Keratinocyte (primary cell): ENCODE measurements at regions not wholly inside any gene's neighbourhood (a gene's known extent, or its start where the extent isn't known, plus 50 kb on each side); places are given as distances from the start of the nearest gene placed in this dataset.

Source experiments
- DNase-seq: peaks from one replicate; pipeline ENCODE4 v3.0.0-alpha.2; 2011; ENCODE audit warnings: low read depth, missing footprints, low spot score
- FAIRE-seq: peaks from 2 replicates; lab custom pipeline; 2011; peaks lifted over from hg19 to GRCh38; lab: Jason Lieb, UNC
- H2AFZ ChIP-seq: 2 replicates; pipeline ENCODE4 v1.6.0; 2012; ENCODE audit warnings: low read length, control low read depth, inconsistent platforms; ENCODE audit not compliant: control insufficient read depth
- H3K27ac ChIP-seq: 2 replicates; pipeline ENCODE4 v1.5.1; 2011; ENCODE audit warnings: low read length; ENCODE audit not compliant: control insufficient read depth, insufficient read depth
- H3K27me3 ChIP-seq: 3 replicates; pipeline ENCODE4 v1.6.0; 2011; ENCODE audit warnings: low read length; ENCODE audit not compliant: control insufficient read depth, insufficient read depth; ENCODE audit errors: extremely low read depth
- H3K36me3 ChIP-seq, 2 experiments: 2 replicates in 1 of 2; 3 replicates in 1 of 2; pipeline ENCODE4 v1.5.1; 2011; ENCODE audit warnings: low read length in 2 of 2, mild to moderate bottlenecking in 1 of 2; ENCODE audit not compliant: control insufficient read depth in 2 of 2, insufficient read depth in 2 of 2; ENCODE audit errors: extremely low read depth in 1 of 2
- H3K4me1 ChIP-seq: 3 replicates; pipeline ENCODE4 v1.5.1; 2011; ENCODE audit warnings: low read length; ENCODE audit not compliant: control insufficient read depth, insufficient read depth; ENCODE audit errors: extremely low read depth
- H3K4me2 ChIP-seq: 3 replicates; pipeline ENCODE4 v1.6.0; 2011; ENCODE audit warnings: low read depth, low read length; ENCODE audit not compliant: control insufficient read depth, insufficient read depth; ENCODE audit errors: extremely low read depth
- H3K4me3 ChIP-seq, 3 experiments: fragments of 200-600 bp in 1 of 3; sonication (generic) in 1 of 3; 2 replicates in 2 of 3; 3 replicates in 1 of 3; pipeline ENCODE4 v1.5.1; 2011 to 2016; ENCODE audit warnings: low read length in 3 of 3, mild to moderate bottlenecking in 3 of 3, control low read depth in 2 of 3, inconsistent platforms in 1 of 3, low read depth in 1 of 3, mixed read lengths in 1 of 3, mixed run types in 1 of 3, moderate library complexity in 1 of 3; ENCODE audit not compliant: control insufficient read depth in 2 of 3, insufficient read depth in 2 of 3; ENCODE audit errors: extremely low read depth in 1 of 3
- H3K79me2 ChIP-seq: 2 replicates; pipeline ENCODE4 v1.6.0; 2012; ENCODE audit warnings: low read length; ENCODE audit not compliant: control insufficient read depth, insufficient read depth
- H3K9ac ChIP-seq: 3 replicates; pipeline ENCODE4 v1.6.0; 2011; ENCODE audit warnings: low read length; ENCODE audit not compliant: control insufficient read depth, insufficient read depth; ENCODE audit errors: extremely low read depth
- H3K9me1 ChIP-seq: 3 replicates; pipeline ENCODE4 v1.6.0; 2011; ENCODE audit warnings: low read length; ENCODE audit not compliant: control insufficient read depth, insufficient read depth; ENCODE audit errors: extremely low read depth
- H3K9me3 ChIP-seq: 2 replicates; pipeline ENCODE4 v1.5.1; 2012; ENCODE audit warnings: low read depth, low read length; ENCODE audit not compliant: control insufficient read depth
- H4K20me1 ChIP-seq: 3 replicates; pipeline ENCODE4 v1.6.0; 2011; ENCODE audit warnings: low read length; ENCODE audit not compliant: control insufficient read depth, insufficient read depth; ENCODE audit errors: extremely low read depth
- CTCF ChIP-seq, 3 experiments: IDR thresholded peaks in 1 of 3; conservative IDR thresholded peaks in 1 of 3; optimal IDR thresholded peaks in 1 of 3; 2 replicates in 2 of 3; 3 replicates in 1 of 3; pipeline versions ENCODE3 to v1.5.1; 2011; ENCODE audit warnings: low read length in 3 of 3, mild to moderate bottlenecking in 3 of 3, moderate library complexity in 2 of 3, control low read depth in 1 of 3, inconsistent platforms in 1 of 3; ENCODE audit not compliant: insufficient read depth in 2 of 3; ENCODE audit errors: extremely low read depth in 1 of 3
- EZH2 ChIP-seq: IDR thresholded peaks from one replicate; pipeline ENCODE4 v1.6.1; 2012; ENCODE audit warnings: inconsistent platforms, mild to moderate bottlenecking, low read length, moderate library complexity
- dilution Hi-C: fragments of 300-500 bp; cut with MboI; formaldehyde crosslinking; loops from one replicate; pipeline ENCODE4 v1.7.0; 2020; ENCODE audit warnings: low sequenced_read_pairs; ENCODE audit not compliant: extremely low pct_ligation_motif_present

GRCh38 chr14:29489911-29490425, 437.7 kb downstream of the PRKD1 start:
- FAIRE-seq (no peak), DNase-seq (no peak)
- Histone ChIP-seq H3K79me2 (no peaks in the 10 kb centered on the region), H3K27me3 (no peaks in the 10 kb centered on the region), H3K4me2 (no peak overlapping the region), H2AFZ (no peak overlapping the region), H3K9me3 (no peaks in the 10 kb centered on the region), H3K4me3 (no peak overlapping the region), H3K27ac (no peak overlapping the region), H3K9me1 (no peaks in the 10 kb centered on the region), H3K4me1 (no peaks in the 10 kb centered on the region), H4K20me1 (no peaks in the 10 kb centered on the region), H3K36me3 (no peaks in the 10 kb centered on the region), H3K9ac (no peak overlapping the region)
- TF ChIP-seq EZH2 (no peak), CTCF (optimal IDR thresholded peaks at IDR 0.05 in 1 of 3, IDR thresholded peaks at IDR 0.05 in 1 of 3, conservative IDR thresholded peaks at IDR 0.05 in 1 of 3; ENCODE audit: extremely low read depth in 1 of 3, insufficient read depth in 2 of 3, low read length in 3 of 3) (no peak)
- dilution Hi-C loops, result no loop called here

GRCh38 chr14:29493849-29494248, 433.8 kb downstream of the PRKD1 start:
- Histone ChIP-seq H3K4me2 (no peak overlapping the region), H3K79me2 (no peaks in the 10 kb centered on the region), H3K4me3 (no peak overlapping the region), H2AFZ (no peak overlapping the region), H4K20me1 (no peaks in the 10 kb centered on the region), H3K4me1 (no peaks in the 10 kb centered on the region), H3K27ac (no peak overlapping the region), H3K9me3 (no peaks in the 10 kb centered on the region), H3K36me3 (no peaks in the 10 kb centered on the region), H3K9ac (no peak overlapping the region), H3K9me1 (no peaks in the 10 kb centered on the region), H3K27me3 (no peaks in the 10 kb centered on the region)
- TF ChIP-seq CTCF (optimal IDR thresholded peaks at IDR 0.05 in 1 of 3, IDR thresholded peaks at IDR 0.05 in 1 of 3, conservative IDR thresholded peaks at IDR 0.05 in 1 of 3; ENCODE audit: extremely low read depth in 1 of 3, insufficient read depth in 2 of 3, low read length in 3 of 3) (no peak), EZH2 (no peak)
- DNase-seq (no peak), FAIRE-seq (no peak)
- dilution Hi-C loops, result no loop called here
